ENCODE measurements at regions not wholly inside any gene's neighbourhood (a gene's known extent, or its start where the extent isn't known, plus 50 kb on each side); places are given as distances from the start of the nearest gene placed in this dataset.

DNA sequence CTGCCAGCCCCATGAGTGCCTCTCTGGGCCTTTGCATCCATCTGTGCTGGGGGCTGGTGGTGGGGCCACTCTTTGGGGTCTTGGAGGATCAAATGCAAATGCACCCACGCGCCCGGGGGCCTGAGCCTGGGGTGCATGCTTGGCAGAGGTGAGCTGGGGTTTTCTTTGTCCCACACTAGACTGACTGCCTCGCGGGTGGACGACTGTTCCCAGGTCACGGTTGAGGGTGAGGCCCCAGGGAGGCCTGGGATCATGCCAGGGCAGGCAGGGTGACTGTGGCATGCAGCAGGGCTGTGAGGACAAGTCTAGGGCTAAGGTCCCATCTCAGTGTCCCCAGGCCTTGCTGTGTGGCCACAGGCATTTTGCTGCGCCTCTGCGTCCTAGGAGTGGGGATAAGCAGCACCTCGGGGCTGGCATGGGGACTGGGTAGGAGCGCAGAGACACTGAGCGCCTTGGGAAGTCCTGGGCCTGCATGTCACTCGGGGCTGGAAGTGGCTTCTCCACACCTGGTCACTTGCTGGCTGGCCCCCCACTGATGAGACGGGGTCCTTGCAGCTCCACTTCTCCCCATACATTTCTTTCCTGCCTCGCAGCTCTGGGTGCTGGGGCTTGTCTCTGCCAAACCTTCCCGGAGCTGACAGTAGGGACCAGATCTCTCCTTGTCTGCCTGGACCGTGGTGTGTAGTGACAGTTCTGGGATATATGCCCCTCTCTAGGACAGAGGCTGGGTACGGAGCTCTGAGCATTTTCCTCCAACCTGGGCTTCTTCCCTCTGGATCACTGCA lies 133.1 kb downstream of the CTTN start:
- no peak overlapping the region for H3K4me2 ChIP-seq (ENCODE audit: insufficient read depth, low read length)
- H2AFZ ChIP-seq (ENCODE audit: low read depth, low read length): no peak overlapping the region
- POLR2A ChIA-PET: no interaction called here
- no peak for DNase-seq (ENCODE audit: extremely low read depth in 1 of 4, low spot score in 3 of 4)
- H3K4me3 ChIP-seq: no peak overlapping the region
- H3K36me3 ChIP-seq (ENCODE audit: control insufficient read depth, insufficient read depth, low read length): no peaks in the 10 kb centered on the region
- in situ Hi-C loops (cut with MboI) (no loop called here), intact Hi-C loops (cut with micrococcal nuclease) (no loop called here)
- H4K20me1 ChIP-seq (replicated peaks; ENCODE audit: control insufficient read depth, insufficient read depth, low read length): no peaks in the 10 kb centered on the region; the same call in 1 of the 2 replicates
- peaks cover 0 to 34% of the 10 kb centered on the region in 2 experiments; a peak in 2 of 5 replicates for H3K27me3 ChIP-seq (ENCODE audit: control insufficient read depth in 2 of 2, insufficient read depth in 2 of 2, low read length in 2 of 2)
- no peak for ATAC-seq
- FAIRE-seq: no peak
- WGBS (ENCODE audit: insufficient coverage, low coverage, missing lambda C conversion rate): 1% methylated on average over 17 of the region's 18 CpGs
- no TSS peak for BruUV-seq (replicated peaks)
- H3K4me1 ChIP-seq (replicated peaks in 1 of 2; ENCODE audit: control insufficient read depth in 2 of 2, insufficient read depth in 2 of 2, low read length in 2 of 2): peaks cover 0 to 12% of the 10 kb centered on the region in 2 experiments; a peak in 1 of 5 replicates
- CTCF ChIA-PET (ENCODE audit: low intra/inter-chr PET ratio): no interaction called here
- no peaks in the 10 kb centered on the region for H3K9me3 ChIP-seq (replicated peaks; ENCODE audit: control insufficient read depth, insufficient read depth, low read depth, low read length)
- no peaks in the 10 kb centered on the region for H3K9me1 ChIP-seq (ENCODE audit: control insufficient read depth, insufficient read depth, low read length)
- H3K9ac ChIP-seq (ENCODE audit: insufficient read depth in 1 of 2, low read depth in 2 of 2, low read length in 2 of 2): no peak overlapping the region
- no peaks in the 10 kb centered on the region for H3K79me2 ChIP-seq (ENCODE audit: control insufficient read depth, insufficient read depth, low read length)
- H3K27ac ChIP-seq (ENCODE audit: extremely low read depth, low read depth, low read length): no peak overlapping the region
- TF ChIP-seq, protein P1, sequence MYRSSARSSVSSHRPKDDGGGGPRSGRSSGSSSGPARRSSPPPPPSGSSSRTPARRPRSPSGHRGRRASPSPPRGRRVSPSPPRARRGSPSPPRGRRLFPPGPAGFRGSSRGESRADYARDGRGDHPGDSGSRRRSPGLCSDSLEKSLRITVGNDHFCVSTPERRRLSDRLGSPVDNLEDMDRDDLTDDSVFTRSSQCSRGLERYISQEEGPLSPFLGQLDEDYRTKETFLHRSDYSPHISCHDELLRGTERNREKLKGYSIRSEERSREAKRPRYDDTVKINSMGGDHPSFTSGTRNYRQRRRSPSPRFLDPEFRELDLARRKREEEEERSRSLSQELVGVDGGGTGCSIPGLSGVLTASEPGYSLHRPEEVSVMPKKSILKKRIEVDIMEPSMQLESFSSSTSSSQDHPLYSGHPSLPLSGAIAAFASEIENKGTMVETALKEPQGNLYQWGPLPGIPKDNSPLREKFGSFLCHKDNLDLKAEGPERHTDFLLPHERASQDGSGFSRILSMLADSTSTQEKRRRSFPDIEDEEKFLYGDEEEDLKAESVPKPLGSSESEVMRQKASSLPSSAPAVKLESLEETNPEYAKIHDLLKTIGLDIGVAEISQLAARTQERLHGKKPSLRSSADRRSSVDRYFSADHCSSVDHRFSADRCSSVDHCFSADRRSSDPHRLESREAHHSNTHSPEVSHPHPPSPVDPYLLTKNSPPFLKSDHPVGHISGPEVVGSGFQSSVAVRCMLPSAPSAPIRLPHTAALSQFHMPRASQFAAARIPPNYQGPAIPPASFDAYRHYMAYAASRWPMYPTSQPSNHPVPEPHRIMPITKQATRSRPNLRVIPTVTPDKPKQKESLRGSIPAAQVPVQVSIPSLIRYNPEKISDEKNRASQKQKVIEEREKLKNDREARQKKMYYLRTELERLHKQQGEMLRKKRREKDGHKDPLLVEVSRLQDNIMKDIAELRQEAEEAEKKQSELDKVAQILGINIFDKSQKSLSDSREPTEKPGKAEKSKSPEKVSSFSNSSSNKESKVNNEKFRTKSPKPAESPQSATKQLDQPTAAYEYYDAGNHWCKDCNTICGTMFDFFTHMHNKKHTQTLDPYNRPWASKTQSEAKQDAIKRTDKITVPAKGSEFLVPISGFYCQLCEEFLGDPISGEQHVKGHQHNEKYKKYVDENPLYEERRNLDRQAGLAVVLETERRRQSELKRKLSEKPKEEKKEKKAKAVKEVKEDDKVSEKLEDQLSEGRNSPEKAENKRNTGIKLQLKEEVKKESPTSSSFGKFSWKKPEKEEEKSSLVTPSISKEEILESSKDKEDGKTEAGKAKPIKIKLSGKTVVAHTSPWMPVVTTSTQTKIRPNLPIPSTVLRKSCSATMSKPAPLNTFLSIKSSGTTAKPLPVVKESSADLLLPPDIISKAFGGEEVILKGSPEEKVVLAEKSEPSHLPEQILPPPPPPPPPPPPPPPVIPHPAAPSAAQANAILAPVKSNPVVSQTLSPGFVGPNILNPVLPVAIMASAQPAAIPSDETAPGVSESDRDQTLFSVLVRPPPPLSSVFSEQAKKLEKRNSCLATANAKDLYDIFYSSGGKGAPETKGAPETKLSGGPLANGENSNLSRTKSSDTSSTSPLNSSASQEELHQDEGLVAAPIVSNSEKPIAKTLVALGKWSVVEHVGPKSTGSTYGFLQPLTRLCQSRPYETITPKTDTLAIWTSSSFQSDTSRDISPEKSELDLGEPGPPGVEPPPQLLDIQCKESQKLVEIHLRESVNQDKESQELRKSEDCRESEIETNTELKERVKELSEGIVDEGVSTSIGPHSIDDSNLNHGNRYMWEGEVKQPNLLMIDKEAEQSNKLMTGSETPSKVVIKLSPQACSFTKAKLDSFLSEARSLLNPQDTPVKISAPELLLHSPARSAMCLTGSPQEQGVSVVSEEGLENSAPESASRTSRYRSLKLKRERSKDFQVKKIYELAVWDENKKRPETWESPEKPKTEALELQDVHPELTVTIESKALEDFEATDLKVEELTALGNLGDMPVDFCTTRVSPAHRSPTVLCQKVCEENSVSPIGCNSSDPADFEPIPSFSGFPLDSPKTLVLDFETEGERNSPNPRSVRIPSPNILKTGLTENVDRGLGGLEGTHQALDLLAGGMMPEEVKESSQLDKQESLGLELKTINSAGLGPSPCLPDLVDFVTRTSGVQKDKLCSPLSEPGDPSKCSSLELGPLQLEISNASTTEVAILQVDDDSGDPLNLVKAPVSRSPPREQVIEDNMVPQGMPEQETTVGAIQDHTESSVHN (IDR thresholded peaks at IDR 0.05; ENCODE audit: borderline replicate concordance in 1 of 2, low read depth in 1 of 2): no peak
- TF ChIP-seq, protein P2, sequence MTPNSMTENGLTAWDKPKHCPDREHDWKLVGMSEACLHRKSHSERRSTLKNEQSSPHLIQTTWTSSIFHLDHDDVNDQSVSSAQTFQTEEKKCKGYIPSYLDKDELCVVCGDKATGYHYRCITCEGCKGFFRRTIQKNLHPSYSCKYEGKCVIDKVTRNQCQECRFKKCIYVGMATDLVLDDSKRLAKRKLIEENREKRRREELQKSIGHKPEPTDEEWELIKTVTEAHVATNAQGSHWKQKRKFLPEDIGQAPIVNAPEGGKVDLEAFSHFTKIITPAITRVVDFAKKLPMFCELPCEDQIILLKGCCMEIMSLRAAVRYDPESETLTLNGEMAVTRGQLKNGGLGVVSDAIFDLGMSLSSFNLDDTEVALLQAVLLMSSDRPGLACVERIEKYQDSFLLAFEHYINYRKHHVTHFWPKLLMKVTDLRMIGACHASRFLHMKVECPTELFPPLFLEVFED (CRISPR knock-in tag; conservative IDR thresholded peaks at IDR 0.05): no peak
- TF ChIP-seq TEAD1 (CRISPR knock-in tag; IDR thresholded peaks at IDR 0.05) (no peak), ILK (tag; IDR thresholded peaks at IDR 0.05; ENCODE audit: borderline replicate concordance, low read depth) (no peak), MIER1 (IDR thresholded peaks at IDR 0.05; ENCODE audit: low read depth) (no peak)
- TF ChIP-seq, protein P3, sequence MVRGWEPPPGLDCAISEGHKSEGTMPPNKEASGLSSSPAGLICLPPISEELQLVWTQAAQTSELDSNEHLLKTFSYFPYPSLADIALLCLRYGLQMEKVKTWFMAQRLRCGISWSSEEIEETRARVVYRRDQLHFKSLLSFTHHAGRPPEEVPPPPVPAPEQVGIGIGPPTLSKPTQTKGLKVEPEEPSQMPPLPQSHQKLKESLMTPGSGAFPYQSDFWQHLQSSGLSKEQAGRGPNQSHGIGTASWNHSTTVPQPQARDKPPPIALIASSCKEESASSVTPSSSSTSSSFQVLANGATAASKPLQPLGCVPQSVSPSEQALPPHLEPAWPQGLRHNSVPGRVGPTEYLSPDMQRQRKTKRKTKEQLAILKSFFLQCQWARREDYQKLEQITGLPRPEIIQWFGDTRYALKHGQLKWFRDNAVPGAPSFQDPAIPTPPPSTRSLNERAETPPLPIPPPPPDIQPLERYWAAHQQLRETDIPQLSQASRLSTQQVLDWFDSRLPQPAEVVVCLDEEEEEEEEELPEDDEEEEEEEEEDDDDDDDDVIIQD (CRISPR knock-in tag; IDR thresholded peaks at IDR 0.05): no peak
- TF ChIP-seq, protein P4, sequence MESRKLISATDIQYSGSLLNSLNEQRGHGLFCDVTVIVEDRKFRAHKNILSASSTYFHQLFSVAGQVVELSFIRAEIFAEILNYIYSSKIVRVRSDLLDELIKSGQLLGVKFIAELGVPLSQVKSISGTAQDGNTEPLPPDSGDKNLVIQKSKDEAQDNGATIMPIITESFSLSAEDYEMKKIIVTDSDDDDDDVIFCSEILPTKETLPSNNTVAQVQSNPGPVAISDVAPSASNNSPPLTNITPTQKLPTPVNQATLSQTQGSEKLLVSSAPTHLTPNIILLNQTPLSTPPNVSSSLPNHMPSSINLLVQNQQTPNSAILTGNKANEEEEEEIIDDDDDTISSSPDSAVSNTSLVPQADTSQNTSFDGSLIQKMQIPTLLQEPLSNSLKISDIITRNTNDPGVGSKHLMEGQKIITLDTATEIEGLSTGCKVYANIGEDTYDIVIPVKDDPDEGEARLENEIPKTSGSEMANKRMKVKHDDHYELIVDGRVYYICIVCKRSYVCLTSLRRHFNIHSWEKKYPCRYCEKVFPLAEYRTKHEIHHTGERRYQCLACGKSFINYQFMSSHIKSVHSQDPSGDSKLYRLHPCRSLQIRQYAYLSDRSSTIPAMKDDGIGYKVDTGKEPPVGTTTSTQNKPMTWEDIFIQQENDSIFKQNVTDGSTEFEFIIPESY (CRISPR knock-in tag; IDR thresholded peaks at IDR 0.05): no peak

All from K562 (cell line).